H1 (cell line): ENCODE measurements at regions not wholly inside any gene's neighbourhood (a gene's known extent, or its start where the extent isn't known, plus 50 kb on each side); places are given as distances from the start of the nearest gene placed in this dataset.
"Not testable (repeated sequence)": the region's sequence is repeated elsewhere in the genome, so short reads cannot be mapped to it uniquely, and the experiment has no call there.

ENCODE experiments used
- CTCF ChIA-PET: fragments of 300-600 bp; sonication (Branson Sonifier 250); formaldehyde crosslinking; loops from one replicate; lab custom pipeline; 2021; ENCODE audit not compliant: partially characterized antibody; lab: Charles Lee
- POLR2A ChIA-PET: fragments of 300-600 bp; sonication (Branson Sonifier 250); formaldehyde crosslinking; loops from one replicate; lab custom pipeline; 2021; ENCODE audit warnings: inconsistent platforms; ENCODE audit not compliant: partially characterized antibody; lab: Charles Lee
- DNase-seq, 2 experiments: peaks; one replicate each; pipeline versions ENCODE4 v3.0.0 to v3.0.0-alpha.2; 2010 to 2022; ENCODE audit warnings: low spot score in 2 of 2, low read depth in 1 of 2, mixed read lengths in 1 of 2
- FAIRE-seq: peaks from 2 replicates; lab custom pipeline; 2011; peaks lifted over from hg19 to GRCh38; lab: Jason Lieb, UNC
- H2AFZ ChIP-seq: 2 replicates; pipeline ENCODE4 v1.8.1; 2012; ENCODE audit warnings: low read length, inconsistent platforms
- H2AK5ac ChIP-seq: 2 replicates; pipeline ENCODE4 v1.6.1; 2013; ENCODE audit warnings: low read depth, low read length
- H2BK120ac ChIP-seq: replicated peaks from 2 replicates; pipeline ENCODE3; 2013; ENCODE audit warnings: low read depth, low read length, inconsistent platforms
- H2BK12ac ChIP-seq: 2 replicates; pipeline ENCODE4 v1.6.1; 2013; ENCODE audit warnings: low read depth, low read length
- H2BK15ac ChIP-seq: 2 replicates; pipeline ENCODE4 v1.6.1; 2013; ENCODE audit warnings: low read length
- H2BK20ac ChIP-seq: 2 replicates; pipeline ENCODE4 v1.6.1; 2013; ENCODE audit warnings: low read length
- H2BK5ac ChIP-seq: 2 replicates; pipeline ENCODE4 v1.6.1; 2013; ENCODE audit warnings: low read depth, low read length
- H3K14ac ChIP-seq: 2 replicates; pipeline ENCODE4 v1.6.1; 2013; ENCODE audit warnings: inconsistent platforms; ENCODE audit not compliant: insufficient read length
- H3K18ac ChIP-seq: 2 replicates; pipeline ENCODE4 v1.6.1; 2013; ENCODE audit warnings: low read length; ENCODE audit errors: extremely low read depth
- H3K23ac ChIP-seq: 2 replicates; pipeline ENCODE4 v1.6.1; 2013; ENCODE audit warnings: inconsistent platforms; ENCODE audit not compliant: insufficient read length
- H3K23me2 ChIP-seq: 2 replicates; pipeline ENCODE4 v1.6.1; 2013; ENCODE audit warnings: low read depth, low read length
- H3K27ac ChIP-seq: 2 replicates; pipeline ENCODE4 v1.6.1; 2011; ENCODE audit warnings: low read depth, low read length, inconsistent platforms
- H3K27me3 ChIP-seq, 4 experiments: replicated peaks in 1 of 4; 1 replicate in 1 of 4; 2 replicates in 3 of 4; pipeline versions ENCODE4 v1.6.1 to v1.8.1; 2011 to 2013; ENCODE audit warnings: low read length in 3 of 4, mild to moderate bottlenecking in 3 of 4, inconsistent platforms in 2 of 4, mixed read lengths in 2 of 4, moderate library complexity in 1 of 4; ENCODE audit not compliant: control insufficient read depth in 3 of 4, insufficient read depth in 3 of 4; ENCODE audit errors: extremely low read depth in 1 of 4
- H3K36me3 ChIP-seq, 4 experiments: 2 replicates each; pipeline versions ENCODE4 v1.6.1 to v1.8.1; 2011 to 2013; ENCODE audit warnings: mild to moderate bottlenecking in 4 of 4, low read length in 3 of 4, moderate library complexity in 2 of 4, control low read depth in 1 of 4, inconsistent platforms in 1 of 4; ENCODE audit not compliant: insufficient read depth in 4 of 4, control insufficient read depth in 2 of 4
- H3K4ac ChIP-seq: replicated peaks from 2 replicates; pipeline ENCODE3; 2013; ENCODE audit warnings: low read length, low read depth, mixed read lengths, inconsistent platforms; ENCODE audit not compliant: insufficient read length
- H3K4me1 ChIP-seq, 4 experiments: replicated peaks in 1 of 4; 1 replicate in 1 of 4; 2 replicates in 3 of 4; pipeline versions ENCODE4 v1.6.1 to v1.8.1; 2011 to 2013; ENCODE audit warnings: low read length in 3 of 4, inconsistent platforms in 2 of 4, mixed read lengths in 1 of 4; ENCODE audit not compliant: insufficient read depth in 4 of 4, control insufficient read depth in 3 of 4
- H3K4me2 ChIP-seq, 2 experiments: 2 replicates each; pipeline versions ENCODE4 v1.6.1 to v1.8.1; 2011 to 2013; ENCODE audit warnings: low read depth in 2 of 2, low read length in 2 of 2, control low read depth in 1 of 2, inconsistent platforms in 1 of 2, mild to moderate bottlenecking in 1 of 2; ENCODE audit not compliant: insufficient read depth in 1 of 2
- H3K4me3 ChIP-seq, 4 experiments: fragments of 200-600, 300-600 bp in 1 of 4; sonication (generic), shearing (Covaris generic), sonication (Bioruptor Twin) in 1 of 4; 2 replicates each; pipeline versions ENCODE4 v1.5.1 to v1.8.1; 2011 to 2016; ENCODE audit warnings: low read length in 4 of 4, low read depth in 3 of 4, control low read depth in 2 of 4, inconsistent platforms in 2 of 4, mild to moderate bottlenecking in 2 of 4, mixed read lengths in 1 of 4, moderate library complexity in 1 of 4; ENCODE audit not compliant: insufficient read depth in 2 of 4; ENCODE audit errors: extremely low read depth in 1 of 4
- H3K56ac ChIP-seq: replicated peaks from 2 replicates; pipeline ENCODE3; 2013; ENCODE audit warnings: low read depth, mild to moderate bottlenecking, mixed read lengths, low read length, inconsistent platforms; ENCODE audit not compliant: insufficient read length
- H3K79me1 ChIP-seq: 2 replicates; pipeline ENCODE4 v1.6.1; 2013; ENCODE audit warnings: low read depth, low read length, control low read depth
- H3K79me2 ChIP-seq, 2 experiments: 2 replicates each; pipeline versions ENCODE4 v1.6.1 to v1.8.1; 2012 to 2013; ENCODE audit warnings: low read length in 2 of 2, mild to moderate bottlenecking in 2 of 2, inconsistent platforms in 1 of 2; ENCODE audit not compliant: insufficient read depth in 2 of 2, control insufficient read depth in 1 of 2
- H3K9ac ChIP-seq, 4 experiments: replicated peaks in 1 of 4; 1 replicate in 1 of 4; 2 replicates in 3 of 4; pipeline versions ENCODE4 v1.6.1 to v1.8.1; 2011 to 2013; ENCODE audit warnings: low read depth in 3 of 4, low read length in 3 of 4, control low read depth in 2 of 4, mild to moderate bottlenecking in 2 of 4, moderate library complexity in 2 of 4, inconsistent platforms in 1 of 4; ENCODE audit errors: extremely low read depth in 1 of 4
- H3K9me3 ChIP-seq, 2 experiments: 2 replicates each; pipeline versions ENCODE4 v1.6.1 to v1.8.1; 2012 to 2013; ENCODE audit warnings: mild to moderate bottlenecking in 2 of 2, moderate library complexity in 2 of 2, control low read depth in 1 of 2, inconsistent platforms in 1 of 2, low read depth in 1 of 2, low read length in 1 of 2, mixed read lengths in 1 of 2; ENCODE audit not compliant: insufficient read depth in 2 of 2
- H4K20me1 ChIP-seq, 2 experiments: replicated peaks in 1 of 2; 2 replicates each; pipeline versions ENCODE3 to v1.8.1; 2011 to 2013; ENCODE audit warnings: inconsistent platforms in 2 of 2, low read length in 2 of 2, mild to moderate bottlenecking in 1 of 2; ENCODE audit not compliant: insufficient read depth in 2 of 2, control insufficient read depth in 1 of 2
- H4K5ac ChIP-seq: 2 replicates; pipeline ENCODE4 v1.6.1; 2013; ENCODE audit warnings: low read length, low read depth, mixed read lengths, inconsistent platforms; ENCODE audit not compliant: insufficient read length
- H4K8ac ChIP-seq: 2 replicates; pipeline ENCODE4 v1.8.0; 2013; ENCODE audit warnings: mild to moderate bottlenecking, moderate library complexity, low read length, inconsistent platforms; ENCODE audit not compliant: insufficient read depth; ENCODE audit errors: extremely low read depth
- H4K91ac ChIP-seq: replicated peaks from 2 replicates; pipeline ENCODE3; 2013; ENCODE audit warnings: low read length, mixed read lengths, inconsistent platforms; ENCODE audit not compliant: insufficient read length
- WGBS, 2 experiments: shearing (Covaris generic) in 1 of 2; methylation state at CpG; one replicate each; pipeline versions ENCODE4 v1.1.6 to v1.1.7; 2013 to 2015; ENCODE audit warnings: low lambda C conversion rate in 2 of 2, mixed read lengths in 2 of 2, inconsistent platforms in 1 of 2, low coverage in 1 of 2, missing lambda C conversion rate in 1 of 2; ENCODE audit not compliant: insufficient replicate concordance in 2 of 2, insufficient coverage in 1 of 2, insufficient read length in 1 of 2; ENCODE audit errors: extremely low coverage in 1 of 2, missing lambda C conversion rate in 1 of 2; 5-methylcytosine and 5-hydroxymethylcytosine counted together

DNA sequence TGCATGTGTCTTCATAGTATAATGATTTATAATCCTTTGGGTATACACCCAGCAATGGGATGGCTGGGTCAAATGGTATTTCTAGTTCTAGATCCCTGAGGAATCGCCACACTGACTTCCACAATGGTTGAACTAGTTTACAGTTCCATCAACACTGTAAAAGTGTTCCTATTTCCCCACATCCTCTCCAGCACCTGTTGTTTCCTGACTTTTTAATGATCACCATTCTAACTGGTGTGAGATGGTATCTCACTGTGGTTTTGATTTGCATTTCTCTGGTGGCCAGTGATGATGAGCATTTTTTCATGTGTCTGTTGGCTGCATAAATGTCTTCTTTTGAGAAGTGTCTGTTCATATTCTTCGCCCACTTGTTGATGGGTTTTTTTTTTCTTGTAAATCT is 152.2 kb upstream of the NAMPT start:
- CTCF ChIA-PET, H4K91ac ChIP-seq, POLR2A ChIA-PET: not testable (repeated sequence)

More for the DNA sequence above, 152.2 kb upstream of the NAMPT start:
- H3K27ac ChIP-seq, H3K9me3 ChIP-seq, H3K27me3 ChIP-seq, H3K4me1 ChIP-seq, H4K5ac ChIP-seq, H4K8ac ChIP-seq, H3K23ac ChIP-seq, H3K56ac ChIP-seq, H2AFZ ChIP-seq, H3K79me2 ChIP-seq, H3K79me1 ChIP-seq, H3K4me3 ChIP-seq, H2AK5ac ChIP-seq, H2BK12ac ChIP-seq, H3K23me2 ChIP-seq, H2BK120ac ChIP-seq, H2BK15ac ChIP-seq, H3K4ac ChIP-seq, H3K18ac ChIP-seq, FAIRE-seq, H4K20me1 ChIP-seq, H3K36me3 ChIP-seq, DNase-seq, H3K9ac ChIP-seq, H3K4me2 ChIP-seq, H2BK5ac ChIP-seq, H3K14ac ChIP-seq, H2BK20ac ChIP-seq: not testable (repeated sequence)
- 41% methylated on average over 2 of the region's 2 CpGs; no CpG with 5 or more reads in 1 of the 2 experiments for WGBS, 2 experiments
